ENCODE measurements at regions not wholly inside any gene's neighbourhood (a gene's known extent, or its start where the extent isn't known, plus 50 kb on each side); places are given as distances from the start of the nearest gene placed in this dataset.

DNA sequence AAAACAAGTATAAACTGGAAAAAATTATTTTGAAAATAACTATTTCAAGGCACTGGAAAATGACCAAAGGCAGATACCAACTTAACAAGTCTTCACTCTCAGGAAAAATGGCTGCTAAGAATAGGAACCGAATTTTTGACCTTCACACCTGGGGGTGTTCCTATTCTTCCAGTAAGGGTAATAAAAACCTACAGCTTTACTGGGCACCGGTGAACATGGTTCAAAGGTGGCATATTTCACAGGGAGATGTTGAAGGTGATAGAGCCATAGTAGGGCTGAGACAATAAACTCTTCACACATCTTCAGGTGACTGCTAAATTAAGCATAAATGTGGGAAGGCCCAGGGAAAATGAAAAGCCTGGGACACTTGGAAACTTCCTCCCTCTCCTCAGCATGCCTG, 65.4 kb upstream of the IFFO2 start:
- TF ChIP-seq, protein P1, sequence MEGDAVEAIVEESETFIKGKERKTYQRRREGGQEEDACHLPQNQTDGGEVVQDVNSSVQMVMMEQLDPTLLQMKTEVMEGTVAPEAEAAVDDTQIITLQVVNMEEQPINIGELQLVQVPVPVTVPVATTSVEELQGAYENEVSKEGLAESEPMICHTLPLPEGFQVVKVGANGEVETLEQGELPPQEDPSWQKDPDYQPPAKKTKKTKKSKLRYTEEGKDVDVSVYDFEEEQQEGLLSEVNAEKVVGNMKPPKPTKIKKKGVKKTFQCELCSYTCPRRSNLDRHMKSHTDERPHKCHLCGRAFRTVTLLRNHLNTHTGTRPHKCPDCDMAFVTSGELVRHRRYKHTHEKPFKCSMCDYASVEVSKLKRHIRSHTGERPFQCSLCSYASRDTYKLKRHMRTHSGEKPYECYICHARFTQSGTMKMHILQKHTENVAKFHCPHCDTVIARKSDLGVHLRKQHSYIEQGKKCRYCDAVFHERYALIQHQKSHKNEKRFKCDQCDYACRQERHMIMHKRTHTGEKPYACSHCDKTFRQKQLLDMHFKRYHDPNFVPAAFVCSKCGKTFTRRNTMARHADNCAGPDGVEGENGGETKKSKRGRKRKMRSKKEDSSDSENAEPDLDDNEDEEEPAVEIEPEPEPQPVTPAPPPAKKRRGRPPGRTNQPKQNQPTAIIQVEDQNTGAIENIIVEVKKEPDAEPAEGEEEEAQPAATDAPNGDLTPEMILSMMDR (IDR thresholded peaks at IDR 0.05): no peak
- no peak for TF ChIP-seq EP300 (IDR thresholded peaks at IDR 0.05; ENCODE audit: low read depth)
